GM19397 (cell line): ENCODE measurements at regions not wholly inside any gene's neighbourhood (a gene's known extent, or its start where the extent isn't known, plus 50 kb on each side); places are given as distances from the start of the nearest gene placed in this dataset.
"Not testable (repeated sequence)": the region's sequence is repeated elsewhere in the genome, so short reads cannot be mapped to it uniquely, and the experiment has no call there.

ENCODE experiments used
- ATAC-seq: cut with Tn5 transposase; IDR thresholded peaks from one replicate; pipeline ENCODE4 v1.9.1; 2021; ENCODE audit warnings: mild to moderate bottlenecking, moderate library complexity; ENCODE audit not compliant: unreplicated experiment

DNA sequence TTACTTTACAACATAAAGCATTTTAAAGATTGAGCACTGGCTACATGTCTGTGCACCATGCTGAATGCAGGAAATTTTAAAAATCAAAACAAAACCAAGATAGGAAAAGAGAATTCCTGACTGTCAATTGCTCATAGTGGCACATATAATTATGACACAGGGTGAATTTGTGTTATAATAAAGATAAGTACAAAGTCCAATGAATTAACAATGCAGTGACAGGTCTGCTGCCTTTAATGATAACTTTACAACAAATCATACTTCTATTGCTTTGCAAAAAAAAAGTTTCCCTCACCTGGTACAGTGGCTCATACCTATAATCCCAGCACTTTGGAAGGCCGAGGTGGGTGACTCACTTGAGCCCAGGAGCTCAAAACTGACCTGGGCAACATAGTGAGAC is 93.8 kb upstream of the OSBPL8 start:
- no peak for ATAC-seq

DNA sequence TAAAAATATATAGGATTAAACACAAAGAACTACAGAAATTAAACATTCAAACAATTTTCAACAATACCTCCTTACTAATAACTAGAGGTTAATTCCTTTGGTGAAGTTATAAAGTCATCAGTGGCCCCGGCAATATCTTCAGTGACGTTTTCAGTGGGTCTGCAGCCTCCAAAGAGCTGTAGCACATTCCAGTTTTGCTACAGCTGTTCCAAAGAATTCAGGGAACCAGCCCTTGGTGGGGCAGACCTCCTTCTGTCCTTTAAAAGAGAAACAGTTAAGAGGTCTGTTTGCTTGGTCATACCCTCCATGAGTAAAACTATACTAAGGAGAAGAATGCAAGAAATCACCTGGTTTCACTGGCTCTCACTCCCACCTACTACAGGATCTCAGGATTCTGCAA is 99.2 kb upstream of the ZDHHC17 start:
- ATAC-seq: no peak

DNA sequence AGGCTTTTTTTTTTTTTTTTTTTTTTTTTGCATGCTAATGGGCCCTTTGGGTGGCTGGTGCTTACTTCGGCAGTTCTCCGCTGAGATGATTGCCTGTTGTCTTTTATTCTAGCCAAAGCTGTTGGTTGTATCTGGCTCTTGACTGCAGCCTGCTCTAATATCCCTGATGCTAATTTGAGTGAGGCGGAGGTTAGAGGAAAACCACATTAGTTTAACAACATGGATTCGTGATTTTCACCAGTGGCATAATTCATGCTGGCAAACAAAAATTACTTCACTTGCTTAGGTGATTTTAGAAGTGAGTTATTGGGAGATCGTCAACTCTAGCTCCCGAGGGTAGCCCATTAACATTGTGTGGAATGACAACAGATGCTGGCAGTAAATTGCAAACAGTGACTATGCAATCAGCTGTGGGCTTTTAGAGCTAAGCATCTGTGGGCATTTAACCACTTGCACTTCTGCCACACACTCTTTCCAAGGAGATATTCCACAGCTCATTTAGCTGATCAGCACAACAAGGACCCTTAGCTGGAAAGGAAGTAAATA is 97.6 kb upstream of the ZDHHC17 start:
- no peak for ATAC-seq

DNA sequence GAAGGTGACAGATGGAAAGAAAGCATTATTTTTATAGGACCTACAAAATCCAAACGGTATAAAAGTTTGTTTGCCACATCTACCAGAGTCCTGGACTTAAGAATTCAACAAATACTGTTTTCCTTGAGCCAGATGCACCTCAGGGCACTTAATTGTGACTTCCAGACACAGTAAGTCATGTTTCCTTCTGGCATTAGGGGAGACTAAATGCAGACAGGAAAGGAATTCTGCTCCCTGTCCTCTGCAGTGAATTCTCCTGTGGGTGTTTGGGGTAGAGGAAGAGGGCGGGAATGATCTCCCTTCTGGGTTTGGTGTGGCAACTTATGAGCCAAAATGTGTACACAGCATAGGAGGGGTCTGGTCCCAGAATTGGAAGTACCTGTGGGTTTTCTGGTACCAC is 93.9 kb upstream of the ZDHHC17 start:
- no peak for ATAC-seq

DNA sequence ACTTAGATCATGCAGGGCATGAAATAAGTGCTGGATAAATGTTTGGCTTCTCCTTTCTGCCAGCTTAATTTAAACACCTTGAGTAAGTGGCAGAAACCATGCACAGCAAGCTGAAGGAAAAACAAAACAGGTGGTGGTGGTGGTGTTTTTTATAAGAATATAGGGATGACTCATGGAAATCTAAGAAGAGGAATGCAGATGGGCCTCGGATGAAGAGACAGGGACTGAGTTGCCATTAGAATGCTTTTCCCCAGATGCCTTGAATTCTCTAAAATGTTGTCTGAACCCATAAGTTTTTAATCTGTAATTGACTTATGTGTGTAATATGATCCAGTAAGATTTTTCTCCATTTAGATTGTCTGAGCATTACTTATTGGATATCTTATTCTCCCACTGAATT is 93.1 kb upstream of the ZDHHC17 start:
- no peak for ATAC-seq

DNA sequence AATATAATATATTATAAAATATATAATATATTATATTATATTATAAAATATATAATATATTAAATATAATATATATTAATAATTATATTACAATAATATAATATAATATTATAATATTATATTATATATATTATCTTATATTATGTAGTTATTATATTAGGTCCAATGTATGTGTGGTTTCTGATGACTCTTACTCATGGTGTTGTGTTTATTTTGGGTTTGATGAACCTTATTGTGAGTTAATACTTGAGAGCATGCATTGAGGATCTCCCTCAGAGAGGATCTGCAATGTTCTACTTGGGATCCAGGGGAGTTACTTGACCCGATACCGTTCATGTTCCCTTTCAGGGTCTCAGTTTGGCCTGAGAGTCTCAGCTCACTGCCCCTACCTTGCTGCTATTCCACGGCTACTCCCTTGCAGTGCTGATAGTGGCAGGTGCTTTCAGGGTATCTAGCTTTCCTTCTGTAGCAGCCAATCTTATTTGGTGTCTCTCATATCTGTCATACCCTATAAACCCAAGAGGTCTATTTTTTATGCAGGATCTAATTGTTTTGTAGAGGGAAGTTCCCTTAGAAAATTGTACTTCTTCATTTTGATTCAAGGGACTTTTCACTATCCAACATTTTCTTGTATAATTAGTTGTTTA is 89.1 kb upstream of the ZDHHC17 start:
- no peak for ATAC-seq

DNA sequence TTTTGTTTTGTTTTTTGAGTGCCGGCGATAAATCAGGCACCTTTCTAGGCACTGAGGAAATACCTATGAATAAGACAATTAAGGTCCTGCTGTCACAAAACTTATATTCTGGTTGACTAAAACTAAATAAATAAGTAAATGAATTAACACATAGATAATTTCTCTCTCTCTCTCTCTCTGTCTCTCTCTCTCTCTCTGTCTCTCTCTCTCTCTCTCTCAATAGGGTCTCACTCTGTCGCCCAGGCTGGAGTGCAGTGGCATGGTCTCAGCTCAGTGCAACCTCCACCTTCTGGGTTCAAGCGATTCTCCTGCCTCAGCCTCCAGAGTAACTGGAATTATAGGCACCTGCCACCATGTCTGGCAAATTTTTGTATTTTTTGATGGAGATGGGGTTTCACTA is 87.7 kb upstream of the ZDHHC17 start:
- ATAC-seq: not testable (repeated sequence)

DNA sequence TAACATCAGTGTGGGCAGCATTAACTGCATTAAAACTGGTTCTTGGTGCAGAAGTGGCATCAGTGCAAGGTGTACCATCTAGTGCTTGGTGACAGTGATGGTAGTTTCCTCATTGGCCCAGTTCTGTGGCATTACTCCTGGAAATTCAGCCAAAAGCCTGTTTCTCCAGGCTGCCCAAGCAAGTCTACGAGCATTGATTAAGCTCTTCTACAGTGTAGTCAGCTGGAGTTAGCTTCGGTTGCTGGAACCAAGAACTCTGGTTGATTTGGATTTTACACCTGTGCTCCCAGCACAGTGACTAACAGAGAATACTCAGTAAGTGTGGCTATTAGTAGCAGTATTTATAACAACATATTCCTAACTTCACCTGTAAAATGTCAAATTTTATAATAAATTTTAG is 84.9 kb upstream of the ZDHHC17 start:
- no peak for ATAC-seq

DNA sequence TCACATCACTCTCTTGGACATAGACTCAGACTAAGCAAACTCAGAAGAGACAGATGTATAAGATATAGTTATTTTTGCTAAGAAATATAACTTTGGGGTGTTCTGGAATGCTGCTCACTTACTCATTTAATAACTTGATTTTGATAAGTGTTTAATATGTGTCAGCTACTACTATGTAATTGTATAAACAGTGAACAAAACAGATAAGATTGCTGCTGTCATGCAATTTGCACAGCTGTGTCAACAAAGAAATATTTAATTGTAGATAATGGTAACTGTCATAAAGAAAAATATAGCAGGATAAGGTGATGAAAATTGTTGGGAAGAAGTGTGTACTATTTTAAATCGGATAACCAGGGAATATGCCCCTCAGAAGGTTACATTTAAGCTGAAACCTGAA is 84.1 kb upstream of the ZDHHC17 start:
- ATAC-seq: no peak

DNA sequence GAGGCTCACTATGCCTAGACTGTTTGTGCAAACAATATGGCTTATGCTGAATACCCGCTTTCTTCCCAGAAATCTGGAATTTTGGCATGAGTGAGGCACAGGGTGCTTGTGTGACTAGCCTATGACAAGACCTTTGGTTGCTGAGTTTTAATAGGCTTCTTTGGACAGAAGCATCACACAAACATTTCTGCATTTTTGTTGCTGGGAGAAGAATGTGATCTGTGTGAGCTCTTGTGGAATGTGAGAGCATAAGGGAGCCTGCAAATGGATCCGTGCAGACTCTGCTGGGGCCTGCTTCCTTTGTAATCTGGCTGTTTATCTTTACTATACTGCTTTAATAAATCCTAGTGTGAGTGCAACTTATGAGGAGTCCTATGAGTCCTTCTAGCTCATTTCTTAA is 83.0 kb upstream of the ZDHHC17 start:
- ATAC-seq: no peak

DNA sequence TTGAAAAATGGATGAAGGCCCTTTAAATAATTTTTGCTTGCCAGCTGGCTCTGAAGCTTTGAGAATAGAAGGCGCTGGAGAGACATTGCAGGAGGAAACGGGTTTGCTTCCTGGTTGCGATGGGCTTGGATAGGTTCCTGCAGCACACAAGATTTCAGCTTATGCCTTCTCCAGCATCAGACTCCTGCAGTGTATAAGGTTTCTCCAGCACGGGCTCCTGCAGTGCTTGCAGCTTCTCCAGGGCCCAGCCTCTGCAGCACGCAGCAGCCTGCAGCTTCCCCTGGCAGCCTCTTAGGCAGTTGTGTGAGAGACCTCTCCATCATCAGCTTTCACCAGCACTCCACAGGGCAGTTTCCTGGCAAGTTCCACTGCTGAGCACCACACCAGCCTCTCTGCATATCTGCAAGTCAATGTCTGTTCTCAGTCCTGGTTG is 78.7 kb upstream of the ZDHHC17 start:
- no peak for ATAC-seq

DNA sequence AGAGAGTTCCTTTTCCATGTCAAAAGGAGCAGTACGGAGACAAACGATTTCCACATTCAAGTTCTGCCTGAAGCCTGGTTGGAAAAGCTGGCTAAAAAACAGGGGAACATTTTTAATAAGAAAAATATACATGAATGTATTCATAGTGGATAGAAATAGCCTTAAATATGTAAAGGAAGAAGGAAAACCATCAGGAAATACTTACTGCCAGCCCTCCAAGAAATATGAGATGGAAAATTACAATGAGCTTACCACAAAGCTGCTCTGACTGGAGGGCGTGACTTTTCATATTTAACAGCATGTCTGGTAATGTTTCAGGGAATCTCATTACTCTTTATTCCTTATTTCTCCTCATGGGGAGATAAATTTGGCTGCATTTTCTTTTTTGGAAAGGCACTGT is 75.9 kb upstream of the ZDHHC17 start:
- ATAC-seq: no peak

DNA sequence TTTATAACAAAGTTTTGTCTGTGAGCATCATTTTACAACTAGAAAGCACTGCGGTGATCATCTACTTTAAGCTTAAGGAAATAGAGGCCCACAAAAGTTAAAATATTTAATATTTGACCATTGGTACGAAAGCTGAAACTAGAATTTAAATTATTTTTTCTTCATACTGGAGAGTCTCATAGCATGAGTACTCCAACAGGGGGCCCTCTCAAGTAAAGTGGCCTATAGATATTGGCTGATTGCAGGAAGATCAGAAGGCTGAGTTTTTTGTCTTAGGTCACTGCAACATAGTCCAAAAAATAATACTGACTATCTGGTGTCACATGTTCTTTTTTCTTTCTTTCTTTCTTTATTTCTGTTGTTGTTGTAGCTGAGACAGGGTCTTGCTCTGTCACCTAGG is 75.3 kb upstream of the ZDHHC17 start:
- ATAC-seq: no peak

DNA sequence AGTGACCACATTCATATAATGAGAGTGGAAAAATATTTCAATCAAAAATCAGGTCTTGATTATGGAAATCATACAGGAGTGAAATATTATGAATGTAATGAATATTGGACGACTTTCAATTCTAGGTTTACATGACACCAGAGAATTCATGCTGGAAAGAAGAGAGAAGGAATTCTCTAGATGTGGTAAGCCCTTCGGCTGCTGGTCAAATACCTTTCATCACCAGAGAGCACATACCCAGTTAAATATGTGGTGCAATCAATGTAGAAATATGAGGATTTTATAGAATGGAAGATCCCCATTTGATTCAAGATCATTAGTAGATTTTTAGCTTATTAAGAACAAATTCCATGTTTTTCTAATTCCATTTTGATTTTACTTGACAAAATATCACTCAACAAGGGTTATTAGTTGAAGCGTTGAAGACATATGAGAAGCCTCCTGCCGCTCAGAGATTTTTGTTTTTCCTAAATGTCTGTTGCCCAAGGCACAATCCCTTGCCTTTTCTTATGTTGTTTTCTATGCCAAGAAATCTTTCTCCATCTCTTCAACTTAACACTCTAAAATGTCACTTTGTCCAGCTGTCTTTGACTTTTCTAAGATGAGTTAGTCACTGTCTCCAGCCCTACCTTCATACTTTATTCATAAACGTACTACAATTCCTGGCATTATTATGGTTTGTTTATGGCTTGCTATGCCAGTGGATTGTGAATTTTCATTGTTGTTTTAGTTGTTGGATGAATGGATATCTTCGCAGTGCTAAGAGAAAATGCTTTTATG is 72.8 kb upstream of the ZDHHC17 start:
- ATAC-seq: no peak

DNA sequence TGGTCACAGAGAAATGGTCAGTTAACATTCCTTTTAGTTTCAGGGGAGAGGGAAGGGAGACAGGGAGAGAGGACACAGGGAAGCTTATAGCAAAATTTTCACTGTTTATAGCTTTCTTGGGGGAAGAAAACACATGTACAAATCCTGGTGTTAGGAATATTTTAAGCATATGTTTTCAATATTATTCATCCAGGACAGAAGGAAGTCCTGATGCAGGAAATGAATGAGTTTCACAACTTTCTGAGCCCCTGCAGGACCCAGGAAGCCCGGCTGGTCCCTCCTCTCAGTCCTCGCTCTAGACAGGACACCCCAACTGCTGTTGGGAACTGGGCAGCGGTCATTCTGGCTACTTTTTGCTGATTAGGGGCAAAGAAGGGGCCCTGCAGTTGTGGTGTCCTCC is 71.1 kb upstream of the ZDHHC17 start:
- no peak for ATAC-seq

DNA sequence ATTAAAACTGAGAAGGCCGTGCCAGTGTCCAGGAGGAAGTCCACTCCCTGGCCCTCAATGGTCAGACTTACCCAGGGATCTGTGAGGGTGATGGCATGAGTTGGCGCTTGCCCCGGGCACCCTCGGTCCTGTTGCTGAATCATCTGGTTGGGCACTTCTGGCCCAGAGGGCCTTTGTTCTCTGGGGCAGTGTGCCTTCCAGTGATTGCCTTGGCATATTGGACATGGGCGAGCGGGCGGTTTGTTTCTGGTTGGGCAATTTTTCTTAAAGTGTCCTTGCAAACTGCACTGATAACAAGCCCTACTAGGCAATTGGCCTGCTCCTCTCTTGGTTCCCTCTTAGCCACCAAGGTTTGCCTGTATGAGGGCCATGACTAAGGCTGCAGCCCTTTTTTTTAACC is 69.5 kb upstream of the ZDHHC17 start:
- ATAC-seq: no peak

DNA sequence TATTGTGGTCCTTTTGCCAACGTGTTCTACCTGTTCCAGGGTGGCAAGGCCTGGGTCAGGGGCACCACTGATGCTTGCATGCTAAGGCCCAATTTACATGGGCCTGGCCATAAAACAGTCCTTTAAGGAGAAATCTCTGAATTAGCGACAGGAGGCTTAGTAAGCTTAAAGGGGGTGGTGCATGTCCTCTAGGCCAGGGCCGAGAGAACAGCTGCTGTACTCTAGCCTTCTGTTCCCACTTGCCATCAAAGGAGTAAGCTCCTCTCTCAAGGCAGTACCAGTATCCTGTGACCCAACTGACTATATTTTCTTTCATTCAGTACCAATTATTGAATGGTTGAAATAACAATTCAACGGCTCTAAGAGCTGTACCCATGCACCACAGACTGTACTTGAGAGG is 67.7 kb upstream of the ZDHHC17 start:
- no peak for ATAC-seq

DNA sequence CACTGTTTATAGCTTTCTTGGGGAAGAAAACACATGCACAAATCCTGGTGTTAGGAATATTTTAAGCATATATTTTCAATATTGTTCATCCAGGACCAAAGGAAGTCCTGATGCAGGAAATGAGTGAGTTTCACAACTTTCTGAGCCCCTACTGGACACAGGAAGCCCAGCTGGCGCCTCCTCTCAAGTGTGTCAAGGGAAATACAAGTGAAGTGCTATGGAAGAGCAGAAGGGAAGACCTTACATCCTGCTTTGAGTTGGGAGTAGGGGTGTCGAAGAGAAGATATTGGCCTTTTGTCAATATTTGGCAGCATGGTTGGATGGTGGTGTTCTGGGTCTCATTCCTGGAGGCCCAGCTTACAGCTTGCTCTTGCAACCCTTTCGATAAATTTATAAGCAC is 66.1 kb upstream of the ZDHHC17 start:
- no peak for ATAC-seq

DNA sequence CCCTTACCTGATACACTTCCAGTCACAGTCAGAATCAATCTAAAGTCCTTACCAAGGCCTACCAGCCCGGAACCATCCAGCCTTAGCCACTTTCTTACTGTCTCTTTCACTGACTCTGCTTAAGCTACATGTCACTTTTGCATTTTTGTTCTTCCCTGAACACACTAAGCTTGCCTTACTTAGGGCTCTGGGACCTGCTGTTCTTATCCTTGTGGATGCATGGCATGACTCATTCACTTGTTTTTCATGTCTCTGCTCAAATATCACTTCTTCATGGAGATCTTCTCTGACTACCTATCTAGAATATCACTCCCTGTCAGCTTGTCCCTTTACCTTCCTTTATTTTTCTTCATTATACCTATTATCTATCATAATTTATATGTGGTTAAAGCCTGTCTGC is 65.6 kb upstream of the ZDHHC17 start:
- no peak for ATAC-seq

DNA sequence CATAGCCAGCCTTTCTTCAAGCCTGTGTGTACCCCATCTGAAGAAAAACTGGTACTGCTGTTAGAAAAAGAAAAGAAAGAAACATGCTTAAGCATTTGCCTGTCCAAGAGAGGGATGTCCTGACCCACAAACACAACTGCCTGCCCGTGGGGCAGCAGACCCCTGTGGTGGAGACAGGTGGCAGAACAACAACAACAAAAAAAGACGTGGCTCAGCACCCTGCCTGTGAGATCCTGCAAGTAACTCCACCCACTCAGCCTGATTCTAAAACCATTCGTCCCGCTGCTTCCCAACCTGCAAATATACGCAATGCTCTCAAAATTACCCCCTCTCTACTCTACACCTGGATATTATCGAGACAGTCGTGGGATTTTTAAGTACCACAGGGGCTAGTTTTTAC is 64.9 kb upstream of the ZDHHC17 start:
- ATAC-seq: no peak

DNA sequence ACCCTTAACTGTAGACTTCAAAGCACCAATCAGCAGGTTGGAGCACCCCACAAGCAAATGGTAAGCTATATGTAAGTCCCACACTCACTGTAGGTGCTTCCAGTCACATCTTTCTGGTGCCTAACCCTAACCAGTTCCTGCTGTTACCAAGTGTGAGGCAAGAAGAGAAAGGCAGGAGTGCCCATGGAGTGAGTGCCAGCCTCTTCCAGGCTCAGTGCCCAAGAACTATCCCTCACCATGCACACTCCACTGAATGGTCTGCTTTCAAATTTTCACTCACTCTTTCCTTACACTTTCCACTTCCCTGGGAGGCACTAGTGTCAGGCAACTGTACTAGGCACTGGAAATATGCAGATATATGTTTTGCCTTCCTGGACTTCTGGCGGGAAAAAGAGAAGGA is 62.2 kb upstream of the ZDHHC17 start:
- no peak for ATAC-seq

DNA sequence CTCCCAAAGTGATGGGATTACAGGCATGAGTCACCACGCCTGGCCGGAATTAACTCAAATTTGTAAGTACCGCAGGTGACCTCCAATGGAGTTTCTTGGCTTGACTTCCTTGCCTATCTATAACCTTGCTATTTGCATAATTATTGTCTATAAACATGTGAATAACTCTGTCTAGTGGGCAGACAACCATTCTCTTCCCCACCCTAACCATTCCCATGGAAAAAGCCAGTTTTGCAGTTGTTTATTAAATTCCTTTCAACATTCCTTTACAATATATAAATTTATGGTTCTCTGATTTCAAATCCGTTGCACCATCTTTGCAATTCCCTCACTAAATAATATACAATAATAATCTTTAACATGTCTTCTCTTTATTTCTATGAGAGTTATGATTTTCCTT is 61.0 kb upstream of the ZDHHC17 start:
- ATAC-seq: no peak

DNA sequence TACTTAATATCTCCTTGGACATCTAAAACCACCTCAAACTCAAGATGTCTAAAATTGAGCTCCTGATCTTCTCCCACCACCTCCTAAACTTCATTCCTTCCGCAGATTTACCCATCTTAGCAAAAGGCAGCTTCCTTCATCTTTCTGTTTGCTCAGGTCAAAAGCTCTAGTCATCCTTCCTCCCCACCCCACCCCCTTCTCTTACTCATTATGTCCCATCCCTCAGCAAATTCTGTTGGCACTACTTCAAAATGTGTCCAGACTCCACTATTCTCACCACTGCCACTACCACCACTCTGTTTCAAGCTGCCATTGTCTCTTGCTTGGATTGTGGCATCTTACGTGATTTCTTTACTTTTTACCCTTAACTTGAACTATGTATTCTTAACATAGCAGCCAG is 59.2 kb upstream of the ZDHHC17 start:
- ATAC-seq: no peak
